GM12875 (cell line): ENCODE measurements at regions not wholly inside any gene's neighbourhood (a gene's known extent, or its start where the extent isn't known, plus 50 kb on each side); places are given as distances from the start of the nearest gene placed in this dataset.

Source experiments
- H3K4me3 ChIP-seq: one replicate; pipeline ENCODE4 v1.5.1; 2011; ENCODE audit warnings: low read depth, low read length, control low read depth
- TF ChIP-seq, protein P1 (sequence below): IDR thresholded peaks from 2 replicates; pipeline ENCODE4 v1.5.1; 2011; ENCODE audit warnings: low read depth, mild to moderate bottlenecking, control low read depth, inconsistent platforms, low read length, moderate library complexity, borderline replicate concordance; ENCODE audit not compliant: insufficient read depth

DNA sequence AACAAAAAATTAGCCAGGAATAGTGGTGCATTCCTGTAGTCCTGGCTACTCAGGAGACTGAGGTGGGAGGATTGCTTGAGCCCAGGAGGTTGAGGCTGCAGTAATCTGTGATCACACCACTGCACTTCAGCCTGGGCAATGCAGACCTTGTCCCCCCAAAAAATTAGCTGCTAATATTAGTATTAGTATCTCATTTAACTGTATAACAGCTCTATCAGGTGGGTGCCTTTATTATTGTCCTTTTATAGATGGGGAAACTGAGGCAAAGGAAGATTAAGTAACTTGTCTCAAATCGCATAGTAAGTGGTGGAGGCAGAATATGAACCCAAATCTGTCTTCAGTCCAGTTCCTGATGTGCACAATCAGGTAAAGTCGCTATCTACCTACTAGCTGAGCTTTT lies 142.3 kb upstream of the CRY1 start:
- TF ChIP-seq, protein P1, sequence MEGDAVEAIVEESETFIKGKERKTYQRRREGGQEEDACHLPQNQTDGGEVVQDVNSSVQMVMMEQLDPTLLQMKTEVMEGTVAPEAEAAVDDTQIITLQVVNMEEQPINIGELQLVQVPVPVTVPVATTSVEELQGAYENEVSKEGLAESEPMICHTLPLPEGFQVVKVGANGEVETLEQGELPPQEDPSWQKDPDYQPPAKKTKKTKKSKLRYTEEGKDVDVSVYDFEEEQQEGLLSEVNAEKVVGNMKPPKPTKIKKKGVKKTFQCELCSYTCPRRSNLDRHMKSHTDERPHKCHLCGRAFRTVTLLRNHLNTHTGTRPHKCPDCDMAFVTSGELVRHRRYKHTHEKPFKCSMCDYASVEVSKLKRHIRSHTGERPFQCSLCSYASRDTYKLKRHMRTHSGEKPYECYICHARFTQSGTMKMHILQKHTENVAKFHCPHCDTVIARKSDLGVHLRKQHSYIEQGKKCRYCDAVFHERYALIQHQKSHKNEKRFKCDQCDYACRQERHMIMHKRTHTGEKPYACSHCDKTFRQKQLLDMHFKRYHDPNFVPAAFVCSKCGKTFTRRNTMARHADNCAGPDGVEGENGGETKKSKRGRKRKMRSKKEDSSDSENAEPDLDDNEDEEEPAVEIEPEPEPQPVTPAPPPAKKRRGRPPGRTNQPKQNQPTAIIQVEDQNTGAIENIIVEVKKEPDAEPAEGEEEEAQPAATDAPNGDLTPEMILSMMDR, result no peak
- no peak overlapping the region for H3K4me3 ChIP-seq

DNA sequence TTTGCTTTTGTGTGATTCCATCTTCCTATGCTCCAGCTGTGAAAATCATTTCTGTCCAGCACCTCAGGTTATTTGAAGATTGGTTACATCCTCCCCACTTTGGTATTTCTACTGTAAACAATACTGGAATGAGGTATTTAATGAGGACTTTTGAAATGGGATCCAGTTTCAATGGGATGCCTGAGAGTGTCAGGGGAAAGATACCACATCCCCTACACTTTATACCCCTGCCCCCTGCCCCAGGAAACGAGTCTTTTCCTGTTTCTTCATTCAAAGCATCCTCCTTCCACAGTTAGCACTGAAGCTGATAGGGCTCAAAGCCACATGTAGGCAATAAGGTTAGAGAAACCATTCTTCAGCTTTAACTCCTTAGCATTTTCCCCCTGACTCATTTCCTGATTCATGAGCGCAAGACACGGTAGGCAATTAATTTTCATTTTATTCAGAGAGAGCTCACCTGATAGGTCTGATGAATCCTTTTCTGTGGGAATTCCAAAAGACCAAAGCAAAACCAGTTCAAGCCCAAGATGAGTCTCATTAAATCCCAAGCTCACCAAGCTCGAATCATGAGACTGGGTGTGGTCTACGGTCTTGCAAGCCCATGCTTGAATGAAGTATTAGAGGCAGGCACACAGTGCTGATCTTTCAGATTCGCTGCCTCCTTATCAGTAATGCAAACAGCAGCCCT lies 143.6 kb upstream of the CRY1 start:
- TF ChIP-seq, protein P1, result no peak
- no peak overlapping the region for H3K4me3 ChIP-seq

DNA sequence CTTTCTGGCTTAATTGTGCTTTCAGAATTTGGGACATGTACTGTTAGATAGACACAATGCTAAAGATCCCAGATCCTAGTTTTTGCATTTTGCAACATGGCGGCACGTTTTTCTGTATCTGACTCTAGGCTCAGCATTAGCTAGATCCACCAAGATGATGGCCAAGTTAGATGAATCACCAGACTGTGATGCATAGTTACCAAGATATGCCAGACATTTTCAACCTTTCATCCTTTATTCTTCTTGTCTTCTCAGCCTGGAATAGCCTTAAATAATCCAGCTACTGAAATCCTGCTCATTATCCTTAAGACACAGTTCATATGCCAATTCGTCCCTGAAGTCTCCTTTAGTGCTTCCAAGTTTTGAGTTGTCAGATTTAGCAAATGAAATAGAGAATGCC lies 144.9 kb upstream of the CRY1 start:
- H3K4me3 ChIP-seq, result no peak overlapping the region
- TF ChIP-seq, protein P1, result no peak

DNA sequence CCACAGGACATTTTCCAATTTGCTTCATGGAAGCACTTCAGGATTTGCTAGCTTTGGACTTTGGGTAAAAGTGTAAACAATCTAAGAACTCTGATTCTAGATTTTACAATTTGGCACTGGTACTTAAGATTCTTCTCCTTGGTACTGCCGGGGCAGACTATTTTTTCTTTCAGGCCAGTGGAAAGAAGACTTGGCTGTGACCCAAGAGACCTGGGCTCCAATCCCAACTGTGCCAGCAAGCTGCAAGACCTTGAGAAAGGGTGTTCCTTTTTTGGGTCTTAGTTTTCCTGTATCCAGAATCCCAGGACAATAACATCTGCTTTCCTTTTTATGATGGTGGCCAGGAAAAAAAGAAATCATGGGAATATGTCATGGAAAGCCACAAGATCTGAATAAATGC lies 148.1 kb upstream of the CRY1 start:
- TF ChIP-seq, protein P1, result no peak
- H3K4me3 ChIP-seq, result no peak overlapping the region

DNA sequence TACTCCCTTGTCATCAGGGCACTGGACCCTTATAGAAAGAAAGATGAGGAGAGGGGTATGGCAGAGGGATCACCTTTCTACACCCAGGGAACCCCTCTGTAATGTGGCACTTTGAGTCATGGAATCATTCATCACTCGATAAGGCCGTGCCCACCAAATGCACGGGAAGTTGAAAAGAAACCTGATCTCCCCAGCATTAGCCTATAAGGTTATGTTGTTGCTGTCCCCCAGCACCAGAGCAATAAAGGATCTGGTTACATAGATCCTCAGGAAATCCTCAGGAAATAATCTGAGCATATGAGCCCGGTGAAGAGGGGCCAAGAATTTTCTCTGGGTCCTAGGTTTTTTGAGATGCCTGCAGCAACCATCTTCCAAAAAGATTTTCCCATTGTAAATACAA lies 148.8 kb upstream of the CRY1 start:
- H3K4me3 ChIP-seq, result no peak overlapping the region
- TF ChIP-seq, protein P1, result no peak

DNA sequence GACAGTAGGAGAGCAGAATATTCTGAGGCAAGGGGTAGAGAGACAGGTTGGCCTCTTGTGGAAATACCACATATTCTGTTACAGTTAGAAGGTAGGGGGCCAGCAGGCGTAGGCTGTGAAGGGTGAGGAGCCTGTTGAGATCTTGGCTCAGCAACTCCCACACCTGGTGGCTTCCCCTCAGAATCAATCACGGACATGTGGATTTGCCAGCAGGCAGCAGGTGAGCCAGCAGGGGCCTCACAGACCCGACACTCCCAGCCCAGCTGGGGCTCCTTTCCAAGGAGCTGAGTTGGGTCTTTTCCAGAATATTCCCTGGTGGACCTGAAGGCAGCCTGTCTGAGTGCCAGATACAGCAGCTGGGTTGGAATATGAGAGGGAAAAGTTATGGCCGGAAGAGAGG lies 150.0 kb upstream of the CRY1 start:
- TF ChIP-seq, protein P1, result no peak
- no peak overlapping the region for H3K4me3 ChIP-seq

DNA sequence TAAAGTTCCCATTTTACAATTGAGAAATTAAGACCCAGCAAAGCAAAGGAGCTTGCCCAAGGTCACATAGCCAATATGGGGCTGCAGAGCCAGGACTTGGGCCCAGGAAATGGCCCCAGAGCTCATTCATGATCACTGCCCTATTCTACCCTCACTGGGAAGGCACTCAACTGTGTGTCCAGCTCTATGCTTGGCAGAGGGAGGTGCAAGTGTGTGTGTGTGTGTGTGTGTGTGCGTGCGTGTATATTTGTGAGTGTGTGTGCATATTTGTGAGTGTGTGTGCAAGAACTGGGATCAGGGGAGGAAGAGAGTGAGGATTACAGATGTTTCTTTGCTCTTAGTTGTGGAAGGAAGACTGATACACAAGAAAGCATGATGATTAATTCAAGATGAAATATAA lies 151.2 kb upstream of the CRY1 start:
- TF ChIP-seq, protein P1, result no peak

More for the DNA sequence above, 151.2 kb upstream of the CRY1 start:
- H3K4me3 ChIP-seq, result no peak overlapping the region
